HG03064 (cell line): ENCODE measurements at regions not wholly inside any gene's neighbourhood (a gene's known extent, or its start where the extent isn't known, plus 50 kb on each side); places are given as distances from the start of the nearest gene placed in this dataset.
"Not testable (repeated sequence)": the region's sequence is repeated elsewhere in the genome, so short reads cannot be mapped to it uniquely, and the experiment has no call there.

ENCODE experiments used
- ATAC-seq: cut with Tn5 transposase; IDR thresholded peaks from one replicate; pipeline ENCODE4 v1.9.1; 2021; ENCODE audit warnings: low read depth; ENCODE audit not compliant: unreplicated experiment

DNA sequence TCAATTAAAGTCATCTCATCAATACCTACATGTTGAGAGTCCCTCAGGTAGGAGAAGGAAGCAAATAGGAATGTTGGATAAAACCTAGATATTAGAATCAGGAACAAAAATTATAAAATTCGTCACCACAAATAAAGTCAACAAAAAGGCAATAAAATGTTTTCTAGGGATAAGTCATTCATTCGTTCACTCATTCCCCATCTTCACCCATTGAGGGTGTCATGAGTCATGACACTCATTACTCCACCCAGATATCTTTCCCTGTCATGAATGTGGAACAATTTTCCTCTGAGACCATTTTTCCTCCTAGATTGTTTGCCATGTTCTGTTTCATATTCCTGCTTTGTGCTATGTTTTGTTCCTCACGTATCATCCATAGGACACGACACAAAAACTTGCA lies 50.9 kb upstream of the OLIG3 start:
- no peak for ATAC-seq

DNA sequence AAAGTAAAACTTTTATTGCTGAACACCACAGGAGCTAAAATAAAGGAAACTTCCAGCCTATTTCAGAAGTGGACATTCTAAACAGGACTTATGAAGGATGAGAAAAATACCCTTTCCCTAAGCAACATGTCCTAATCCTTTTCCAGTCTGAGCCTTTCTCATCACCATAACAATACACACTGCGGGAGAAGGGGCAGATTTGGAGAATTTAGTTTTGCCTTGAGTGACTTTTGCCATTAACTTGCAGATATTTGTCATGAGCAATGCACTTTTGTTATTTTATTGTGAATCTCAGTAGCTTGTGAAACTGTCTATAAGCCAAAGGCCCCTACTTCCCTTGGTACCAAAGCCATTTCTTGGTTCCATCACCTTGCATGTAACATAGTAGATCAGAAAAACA lies 53.0 kb upstream of the OLIG3 start:
- ATAC-seq: no peak

DNA sequence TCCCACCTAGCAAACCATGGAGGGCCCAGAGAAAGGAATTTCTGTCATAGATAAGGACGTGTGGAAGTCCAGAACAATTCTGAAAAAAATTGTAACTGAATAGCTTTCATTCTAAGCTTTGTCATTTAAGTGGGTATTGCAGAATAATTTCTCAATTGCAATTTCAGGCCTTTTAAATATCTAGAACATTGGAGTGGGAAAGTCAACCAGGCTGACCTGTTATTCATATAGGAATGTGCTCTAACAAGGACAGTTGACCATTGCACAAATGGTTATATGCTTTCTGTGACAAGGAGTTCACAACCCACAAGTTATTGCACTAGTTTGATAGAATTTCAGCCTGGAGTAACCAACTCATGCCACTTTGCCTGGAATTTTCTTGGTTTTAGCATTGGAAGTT lies 53.4 kb upstream of the OLIG3 start:
- ATAC-seq: no peak

DNA sequence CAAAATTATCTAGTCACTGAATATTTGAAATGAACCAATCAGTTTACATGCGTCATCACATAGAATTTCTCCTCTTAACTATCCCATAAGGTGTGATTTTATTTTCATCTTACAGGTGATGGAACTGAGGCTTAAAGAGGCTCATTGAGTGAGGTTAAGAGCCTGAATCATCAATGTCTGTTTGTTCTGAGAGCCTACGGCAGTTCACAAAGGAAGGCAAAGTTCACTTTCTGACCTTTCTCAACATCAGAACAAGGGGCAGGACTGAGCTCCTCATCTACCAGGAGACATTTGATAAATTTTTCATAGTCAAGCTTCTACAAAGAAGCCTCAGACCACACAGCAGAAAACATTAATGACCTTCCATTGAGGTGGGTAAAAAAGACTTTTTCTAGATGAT lies 54.9 kb upstream of the OLIG3 start:
- ATAC-seq: no peak

DNA sequence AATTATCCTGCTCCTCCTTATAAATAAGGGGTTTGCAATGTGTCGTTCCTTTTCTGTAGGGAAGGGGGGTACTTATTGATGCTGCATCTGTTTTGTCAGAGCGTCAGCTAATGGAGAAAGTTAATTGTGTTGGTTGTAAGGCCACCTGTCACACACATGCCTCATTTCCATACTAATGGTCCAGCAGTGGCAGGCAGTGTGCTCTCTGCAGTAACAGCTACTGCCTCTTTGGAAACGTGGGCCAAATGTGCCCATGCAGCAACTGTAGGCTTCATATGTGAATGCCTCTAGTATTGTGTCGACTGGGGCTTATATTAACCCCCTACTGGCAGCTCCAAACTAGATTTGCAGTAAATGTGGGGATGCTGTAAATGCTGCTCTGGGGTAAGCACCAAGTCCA lies 56.3 kb upstream of the OLIG3 start:
- ATAC-seq: no peak

DNA sequence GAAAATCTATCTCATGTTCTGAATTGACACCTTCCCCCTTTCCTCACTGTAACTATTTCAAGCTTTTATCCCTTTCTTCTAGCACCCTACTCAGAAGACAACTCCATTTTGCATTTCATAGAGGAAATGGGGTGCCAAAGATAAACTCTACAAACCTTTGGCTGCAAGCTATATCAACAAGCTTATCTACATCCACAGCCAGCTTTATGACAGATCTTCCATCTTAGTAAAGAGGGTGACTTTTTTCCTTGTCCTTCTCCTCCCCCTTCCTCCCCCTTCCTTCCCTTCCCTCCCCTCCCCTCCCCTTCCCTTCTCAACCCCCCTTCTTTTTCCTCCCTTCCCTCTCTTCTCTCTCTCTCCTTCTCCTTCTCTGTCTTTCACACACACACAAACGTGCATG lies 58.0 kb upstream of the OLIG3 start:
- no peak for ATAC-seq

DNA sequence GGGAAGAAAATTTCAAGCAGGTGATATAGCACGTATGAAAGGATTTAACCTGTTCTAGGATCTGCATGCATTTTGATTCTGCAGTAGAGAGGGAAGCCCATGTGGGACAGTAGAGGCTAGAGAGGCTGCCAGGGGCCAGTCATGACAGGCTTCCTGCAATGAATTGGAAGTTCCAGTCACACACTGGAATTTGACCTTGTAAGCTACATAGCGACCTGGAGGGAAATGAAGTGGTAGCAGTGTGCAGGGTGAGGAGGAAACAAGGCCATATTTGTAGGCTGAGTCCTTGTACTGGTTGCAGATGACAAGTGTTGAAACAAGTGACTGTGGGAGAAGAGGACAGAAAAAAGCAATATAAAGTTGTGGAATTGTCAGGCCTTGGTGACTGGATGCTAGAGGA lies 58.6 kb upstream of the OLIG3 start:
- no peak for ATAC-seq

DNA sequence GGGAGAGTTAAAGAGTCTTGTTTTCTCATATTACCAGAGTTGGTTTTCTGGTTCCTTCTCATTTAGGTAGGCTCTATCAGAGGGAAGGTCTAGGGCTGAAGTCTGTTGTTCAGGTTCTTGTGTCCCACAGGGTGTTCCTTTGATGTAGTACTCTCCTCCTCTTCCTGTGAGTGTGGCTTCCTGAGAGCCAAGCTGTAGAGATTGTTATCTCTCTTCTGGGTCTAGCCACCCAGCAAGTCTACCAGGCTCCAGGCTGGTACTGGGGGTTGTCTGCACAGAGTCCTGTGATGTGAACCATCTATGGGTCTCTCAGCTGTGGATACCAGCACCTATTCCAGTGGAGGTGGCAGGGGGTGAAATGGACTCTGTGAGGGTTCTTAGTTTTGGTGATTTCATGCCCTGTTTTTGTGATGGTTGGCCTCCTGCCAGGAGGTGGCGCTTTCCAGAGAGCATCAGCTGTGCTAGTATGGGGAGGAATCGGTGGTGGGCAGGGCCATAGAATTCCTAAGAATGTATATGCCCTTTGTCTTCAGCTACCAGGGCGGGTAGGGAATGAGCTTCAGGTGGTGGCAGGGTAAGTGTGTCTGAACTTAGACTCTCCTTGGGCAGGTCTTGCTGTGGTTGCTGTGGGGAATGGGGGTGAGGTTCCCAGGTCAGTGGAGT lies 65.5 kb upstream of the OLIG3 start:
- not testable (repeated sequence) for ATAC-seq

DNA sequence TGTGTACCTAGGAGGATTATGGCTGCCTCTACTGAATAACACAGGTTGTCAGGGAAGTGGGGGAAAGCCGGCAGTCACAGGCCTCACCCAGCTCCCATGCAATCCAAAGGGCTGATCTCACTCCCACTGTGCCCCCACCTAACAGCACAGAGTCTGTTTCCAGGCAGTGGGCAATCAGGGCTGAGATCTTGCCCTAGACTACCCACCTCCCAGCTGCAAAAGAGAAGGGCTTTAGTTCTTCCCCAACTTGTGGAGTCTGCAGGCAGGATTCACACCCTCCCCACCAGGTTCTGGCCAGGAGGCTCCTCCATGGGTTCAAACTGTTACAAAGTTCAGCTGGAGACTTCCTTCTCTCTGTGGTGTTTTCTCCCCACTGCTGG lies 66.0 kb upstream of the OLIG3 start:
- no peak for ATAC-seq

DNA sequence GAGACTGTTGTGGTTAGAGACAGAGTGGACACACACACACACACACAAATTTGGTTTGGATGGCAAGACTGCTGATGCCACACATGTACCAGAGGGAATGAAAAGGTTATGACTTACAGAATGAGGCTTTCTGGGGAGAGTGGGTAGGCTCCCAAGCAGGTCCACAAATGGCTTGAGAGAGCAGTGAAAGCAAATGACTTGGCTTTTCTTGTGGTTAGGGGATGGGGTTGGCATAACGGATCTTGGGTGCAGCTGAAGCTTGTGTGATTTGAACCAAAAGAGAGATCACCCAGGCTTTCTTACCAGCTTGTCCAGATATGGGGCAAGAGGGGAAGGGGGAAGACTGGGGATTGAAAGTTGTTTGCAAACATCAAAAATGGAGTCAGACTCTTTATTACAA lies 73.9 kb upstream of the OLIG3 start:
- no peak for ATAC-seq

DNA sequence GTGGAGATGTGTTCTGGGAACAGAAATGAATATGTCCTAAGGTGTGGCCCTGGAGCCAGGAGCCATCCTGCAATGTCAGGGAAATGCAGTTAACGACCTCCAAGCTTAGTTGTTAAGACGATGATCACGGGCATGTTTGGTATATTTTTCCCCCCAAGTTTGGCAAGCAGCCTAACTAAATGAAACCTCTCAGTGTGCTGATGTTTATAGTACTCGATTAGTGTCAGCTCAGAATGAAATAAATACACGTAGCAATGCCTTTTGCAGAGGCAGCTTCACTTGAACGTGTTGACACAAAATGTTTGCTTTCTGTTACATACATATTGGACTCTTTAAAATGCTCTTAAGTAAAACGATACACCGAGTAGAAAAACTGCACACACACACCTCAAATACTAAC lies 76.2 kb upstream of the OLIG3 start:
- ATAC-seq: no peak

DNA sequence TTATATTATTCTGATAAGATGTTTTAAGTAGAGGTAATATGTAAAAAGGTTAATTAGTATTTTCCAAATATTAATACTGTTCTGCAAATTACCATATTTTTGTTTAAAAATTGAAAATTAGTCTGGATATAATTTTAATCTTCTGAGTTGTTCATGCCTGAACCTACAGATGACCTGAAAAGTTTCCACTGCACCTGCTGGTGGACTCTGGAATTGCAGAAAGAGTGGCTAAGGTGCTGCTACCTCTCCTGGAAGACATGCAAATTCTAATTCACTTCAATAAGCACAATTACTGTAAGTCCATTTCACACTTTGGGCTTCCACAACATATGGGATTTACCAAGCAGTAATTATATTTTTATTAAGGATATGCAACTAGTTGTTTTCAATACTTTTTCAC lies 77.7 kb upstream of the OLIG3 start:
- ATAC-seq: no peak

DNA sequence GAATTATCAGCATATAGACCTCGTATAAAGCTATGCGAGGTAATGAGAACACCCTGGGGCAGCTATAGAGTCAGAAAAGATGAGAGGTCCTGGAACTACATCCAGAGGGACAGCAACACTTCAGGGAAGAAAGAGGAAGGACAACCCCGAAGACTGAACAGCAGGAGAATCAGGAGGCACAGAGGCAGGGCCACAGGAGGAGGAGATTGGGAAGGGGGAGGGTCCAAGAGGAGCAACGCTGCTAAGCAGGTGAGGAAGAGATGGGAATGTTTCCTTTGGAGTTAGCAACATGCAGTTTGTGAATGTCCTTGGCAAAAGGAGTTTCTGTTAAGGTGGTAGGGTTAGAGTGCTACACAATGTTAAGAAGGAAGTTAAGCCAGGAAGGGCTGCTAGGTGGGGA lies 79.5 kb upstream of the OLIG3 start:
- ATAC-seq: no peak

DNA sequence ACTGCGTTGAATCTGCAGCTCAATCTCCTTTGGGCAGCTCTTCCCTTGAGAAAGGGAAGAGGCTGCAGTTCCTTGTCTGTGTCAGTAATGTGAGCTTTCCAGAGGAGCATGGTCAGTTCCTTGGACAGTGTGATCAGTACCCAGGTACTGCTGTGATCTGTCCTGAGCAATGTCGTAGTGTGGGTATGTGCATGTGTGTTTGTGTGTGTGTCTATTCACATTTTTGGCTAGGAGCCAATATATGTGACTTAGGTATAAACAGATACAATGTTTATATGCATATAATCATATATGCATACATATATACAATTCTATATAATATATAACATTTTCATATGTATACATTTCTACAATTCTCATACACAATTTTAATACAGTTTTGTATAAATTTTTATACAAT lies 85.4 kb upstream of the OLIG3 start:
- ATAC-seq: no peak

DNA sequence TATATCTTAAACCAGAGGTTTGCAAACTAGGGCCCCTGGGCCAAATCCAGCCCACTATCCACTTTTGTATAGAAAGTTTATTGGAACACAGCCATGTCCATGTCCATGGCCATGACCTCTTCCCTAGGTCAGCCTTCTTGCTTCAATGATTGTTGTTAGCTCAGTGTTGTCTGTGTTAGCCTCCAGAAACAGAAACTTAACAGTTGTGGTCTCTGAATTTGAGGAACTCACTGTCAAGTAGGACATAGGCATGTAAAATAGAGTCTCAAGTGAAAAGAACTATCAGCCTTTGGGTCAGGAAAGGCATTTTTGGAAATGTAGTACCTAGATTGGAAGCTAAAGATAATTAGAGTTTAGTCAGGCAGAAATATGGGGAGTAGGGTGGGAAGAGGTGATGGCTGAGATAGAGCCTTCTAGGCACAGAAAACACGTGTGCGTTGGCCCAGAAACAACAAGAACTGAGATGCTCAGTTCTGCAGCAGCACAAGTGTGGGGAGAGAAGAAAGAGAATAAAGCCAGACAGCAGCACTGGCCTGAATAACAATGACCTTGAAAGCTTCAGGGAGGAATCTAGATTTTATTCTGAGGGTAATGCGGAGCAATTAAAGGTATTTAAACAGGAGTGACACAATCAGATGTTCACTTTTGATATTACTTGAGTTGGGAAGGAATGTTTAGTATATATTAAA lies 87.0 kb upstream of the OLIG3 start:
- no peak for ATAC-seq

DNA sequence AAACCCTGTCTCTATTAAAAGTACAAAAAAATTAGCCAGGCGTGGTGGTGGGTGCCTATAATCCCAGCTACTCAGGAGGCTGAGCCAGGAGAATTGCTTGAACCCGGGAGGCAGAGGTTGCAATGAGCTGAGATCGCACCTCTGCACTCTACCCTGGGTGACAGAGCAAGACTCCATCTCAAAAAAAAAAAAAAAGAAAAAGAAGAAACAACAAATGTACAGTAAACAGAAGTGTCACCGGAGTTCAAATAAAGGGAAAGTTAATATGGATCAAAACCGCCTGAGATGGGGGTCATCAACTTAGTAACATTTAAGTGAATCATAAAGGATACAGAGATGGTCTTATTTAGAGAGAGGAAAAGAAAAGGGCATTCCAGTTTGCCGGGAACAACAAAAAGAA lies 89.3 kb upstream of the OLIG3 start:
- not testable (repeated sequence) for ATAC-seq

DNA sequence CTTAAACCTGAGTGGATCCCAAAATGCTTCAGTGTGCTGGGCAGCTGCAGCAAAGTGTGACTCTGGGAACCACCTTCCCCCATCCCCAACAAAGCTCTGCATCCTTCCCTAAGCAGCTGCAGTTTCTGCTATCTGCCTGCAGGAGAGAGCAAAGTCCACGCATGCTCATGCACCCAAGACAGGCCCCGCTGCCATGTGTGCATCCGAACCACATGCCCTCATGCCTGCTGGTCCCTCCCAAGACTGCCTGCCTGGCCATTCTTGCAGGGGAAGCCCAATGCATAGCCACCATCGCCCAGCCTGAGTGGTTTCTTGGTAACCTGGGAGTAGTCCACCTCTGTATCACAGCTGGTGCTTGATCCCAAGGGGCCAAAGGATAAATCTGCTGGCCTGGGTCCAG lies 94.3 kb upstream of the OLIG3 start:
- ATAC-seq: no peak

DNA sequence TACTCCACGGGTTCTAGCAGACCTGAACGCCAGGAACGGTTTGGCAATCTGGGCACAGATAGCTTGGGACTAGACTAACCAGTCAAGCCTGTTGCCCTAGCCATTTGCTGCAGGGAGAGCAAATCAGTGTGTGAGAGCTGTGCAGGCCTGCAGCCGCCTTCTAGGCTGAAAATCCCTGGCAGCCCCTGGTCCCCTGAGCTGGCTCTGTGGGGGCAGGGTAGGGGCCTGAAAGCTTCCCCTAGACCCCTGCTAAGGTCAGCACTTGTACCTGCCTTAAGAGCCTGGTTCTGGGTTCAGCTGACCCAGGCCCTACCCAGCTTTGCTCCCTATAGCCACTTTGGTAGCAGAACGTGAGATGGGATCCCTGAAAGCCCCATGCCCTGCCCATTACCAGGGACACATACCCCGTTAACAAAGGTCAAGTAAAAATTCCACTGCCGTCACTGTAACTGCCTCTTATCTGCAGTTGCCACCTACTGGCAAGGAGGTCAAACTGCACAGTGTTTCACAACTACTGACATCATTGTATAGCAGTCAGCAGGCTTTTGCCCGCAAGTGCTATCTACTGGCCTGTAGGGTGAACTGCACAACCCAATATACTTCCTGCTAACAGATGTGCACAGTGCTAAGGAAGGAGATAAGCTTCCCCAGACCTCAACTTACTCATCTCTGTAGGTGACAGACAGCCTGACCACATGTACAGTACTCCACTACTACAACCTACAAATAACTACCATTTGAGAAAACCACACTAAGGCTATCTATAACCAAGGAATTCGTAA lies 95.1 kb upstream of the OLIG3 start:
- peak; percentile 88 for ATAC-seq

DNA sequence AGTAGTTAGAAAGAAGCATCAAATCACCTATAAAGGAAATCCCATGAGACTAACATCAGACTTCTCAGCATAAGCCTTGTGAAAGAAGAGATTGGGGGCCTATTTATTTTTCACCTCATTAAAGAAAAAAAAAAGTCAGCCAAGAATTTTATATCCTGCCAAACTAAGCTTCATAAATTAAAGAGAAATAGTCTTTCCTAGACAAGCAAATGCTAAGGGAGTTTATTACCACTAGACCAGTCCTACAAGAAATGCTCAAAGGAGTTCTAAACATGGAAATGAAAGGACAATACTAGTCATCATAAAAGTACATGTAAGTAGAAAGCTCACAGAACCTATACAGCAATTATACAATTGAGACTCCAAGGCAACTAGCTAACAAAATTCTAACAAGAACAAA lies 96.5 kb upstream of the OLIG3 start:
- no peak for ATAC-seq

DNA sequence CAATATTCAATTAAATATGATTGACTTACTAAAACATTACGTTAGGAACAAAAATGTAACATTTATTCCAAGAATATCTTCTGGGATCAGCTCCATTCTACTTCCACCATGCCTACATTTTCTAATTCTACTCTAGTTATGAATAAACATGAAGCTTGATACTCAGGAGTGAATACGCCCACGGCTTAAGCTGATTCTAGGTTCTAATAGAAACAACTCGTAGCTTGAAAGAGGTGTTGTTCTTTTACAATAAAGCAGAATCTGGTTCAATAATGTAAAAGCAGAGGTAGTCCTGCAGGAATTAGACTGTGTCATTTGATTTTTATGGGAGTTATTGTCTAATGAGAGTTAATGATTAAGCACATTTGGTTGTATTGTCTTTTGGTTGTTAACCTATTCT lies 107.3 kb upstream of the OLIG3 start:
- ATAC-seq: no peak

DNA sequence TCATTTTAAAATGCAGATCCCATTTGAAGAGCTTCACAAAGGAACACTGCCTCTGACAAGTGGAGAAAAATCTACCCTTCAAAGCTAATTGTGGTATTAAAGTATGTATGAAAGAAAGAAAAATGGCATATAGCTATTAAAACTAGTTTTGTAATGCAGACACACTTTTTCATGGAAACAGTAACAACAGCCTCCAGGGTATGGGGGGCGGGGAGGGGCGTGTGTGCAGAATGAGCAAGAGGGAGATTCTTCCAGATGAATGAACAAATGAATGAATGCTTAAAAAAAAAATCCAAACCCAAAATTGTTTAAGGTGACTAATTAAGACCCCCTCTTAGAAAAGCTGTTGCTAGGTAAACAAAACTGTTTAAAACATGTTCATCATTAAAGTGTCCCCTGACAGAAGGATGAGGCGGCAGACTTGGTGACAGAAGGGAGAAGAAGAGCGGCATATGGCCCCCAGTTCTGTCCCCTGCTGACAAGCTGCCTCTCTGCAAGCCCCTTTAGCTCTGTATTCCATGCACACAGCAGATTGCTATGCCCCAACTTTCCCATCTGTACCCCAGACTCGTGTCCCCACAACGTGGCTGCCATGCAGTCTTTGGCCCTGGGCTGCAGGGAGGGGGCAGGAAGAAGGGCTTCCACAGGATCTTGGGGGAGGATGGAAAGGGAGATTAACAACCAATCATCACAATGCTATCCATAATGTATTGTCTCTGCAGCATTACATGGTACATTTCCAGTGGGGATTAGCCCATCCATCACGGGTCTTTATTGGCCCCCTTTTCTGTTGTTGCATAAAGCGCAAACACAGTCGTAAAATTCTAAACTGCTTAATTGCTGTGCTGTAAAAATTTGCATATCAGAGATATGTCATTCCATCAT lies 108.4 kb upstream of the OLIG3 start:
- ATAC-seq: no peak
